Tibial nerve (tissue), 4 donors: ENCODE measurements at regions not wholly inside any gene's neighbourhood (a gene's known extent, or its start where the extent isn't known, plus 50 kb on each side); places are given as distances from the start of the nearest gene placed in this dataset.
"Not testable (repeated sequence)": the region's sequence is repeated elsewhere in the genome, so short reads cannot be mapped to it uniquely, and the experiment has no call there.

Source experiments
- EP300 ChIP-seq, 2 donors: sonication (generic); formaldehyde crosslinking; IDR thresholded peaks; one replicate each; pipeline ENCODE4 v1.6.1; 2017; ENCODE audit warnings: antibody characterized with exemption in 2 of 2, mild to moderate bottlenecking in 1 of 2
- TF ChIP-seq, protein P1 (sequence below), 5 experiments: fragments of 200-600 bp in 3 of 5; fragments of 450-650 bp in 2 of 5; sonication (generic) in 3 of 5; IDR thresholded peaks; one replicate each; pipeline ENCODE4 v1.5.1; 2016 to 2019; ENCODE audit warnings: antibody characterized with exemption in 5 of 5, mild to moderate bottlenecking in 3 of 5, moderate library complexity in 2 of 5

DNA sequence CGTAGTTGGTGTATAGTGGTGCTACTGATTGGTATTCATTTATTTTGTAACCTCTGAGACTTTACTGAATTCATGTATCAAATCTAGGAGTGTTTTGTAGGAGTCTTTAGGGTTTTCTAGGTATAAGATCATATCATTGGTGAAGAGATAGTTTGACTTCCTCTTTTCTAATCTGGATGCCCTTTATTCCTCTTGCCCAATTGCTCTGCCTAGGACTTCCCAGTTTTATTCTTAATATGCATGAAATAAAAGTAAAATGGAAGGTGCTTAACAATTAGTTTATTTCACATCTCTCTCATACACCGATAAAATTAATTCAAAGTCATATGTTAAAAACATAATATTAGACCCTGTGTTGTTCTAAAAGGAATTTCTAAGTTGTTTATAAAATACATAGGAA is 95.2 kb downstream of the CCDC74A start:
- TF ChIP-seq, protein P1, sequence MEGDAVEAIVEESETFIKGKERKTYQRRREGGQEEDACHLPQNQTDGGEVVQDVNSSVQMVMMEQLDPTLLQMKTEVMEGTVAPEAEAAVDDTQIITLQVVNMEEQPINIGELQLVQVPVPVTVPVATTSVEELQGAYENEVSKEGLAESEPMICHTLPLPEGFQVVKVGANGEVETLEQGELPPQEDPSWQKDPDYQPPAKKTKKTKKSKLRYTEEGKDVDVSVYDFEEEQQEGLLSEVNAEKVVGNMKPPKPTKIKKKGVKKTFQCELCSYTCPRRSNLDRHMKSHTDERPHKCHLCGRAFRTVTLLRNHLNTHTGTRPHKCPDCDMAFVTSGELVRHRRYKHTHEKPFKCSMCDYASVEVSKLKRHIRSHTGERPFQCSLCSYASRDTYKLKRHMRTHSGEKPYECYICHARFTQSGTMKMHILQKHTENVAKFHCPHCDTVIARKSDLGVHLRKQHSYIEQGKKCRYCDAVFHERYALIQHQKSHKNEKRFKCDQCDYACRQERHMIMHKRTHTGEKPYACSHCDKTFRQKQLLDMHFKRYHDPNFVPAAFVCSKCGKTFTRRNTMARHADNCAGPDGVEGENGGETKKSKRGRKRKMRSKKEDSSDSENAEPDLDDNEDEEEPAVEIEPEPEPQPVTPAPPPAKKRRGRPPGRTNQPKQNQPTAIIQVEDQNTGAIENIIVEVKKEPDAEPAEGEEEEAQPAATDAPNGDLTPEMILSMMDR (IDR thresholded peaks at IDR 0.05): not testable (repeated sequence)
- TF ChIP-seq EP300 (IDR thresholded peaks at IDR 0.05): not testable (repeated sequence)
